HG03159 (cell line): ENCODE measurements at regions not wholly inside any gene's neighbourhood (a gene's known extent, or its start where the extent isn't known, plus 50 kb on each side); places are given as distances from the start of the nearest gene placed in this dataset.
"Not testable (repeated sequence)": the region's sequence is repeated elsewhere in the genome, so short reads cannot be mapped to it uniquely, and the experiment has no call there.

Source experiments
- ATAC-seq: cut with Tn5 transposase; IDR thresholded peaks from one replicate; pipeline ENCODE4 v1.9.1; 2021; ENCODE audit warnings: mild to moderate bottlenecking, moderate library complexity; ENCODE audit not compliant: unreplicated experiment

- ATAC-seq = no peak
Measured at GRCh38 chr16:61210076-61210475, 826.2 kb downstream of the CDH8 start.

GRCh38 chr16:61195006-61195405 lies 841.2 kb downstream of the CDH8 start:
- ATAC-seq = no peak

- no peak for ATAC-seq
Measured at GRCh38 chr16:61194573-61194972, 841.7 kb downstream of the CDH8 start.

GRCh38 chr16:61182391-61182790 lies 853.8 kb downstream of the CDH8 start:
- no peak for ATAC-seq

DNA sequence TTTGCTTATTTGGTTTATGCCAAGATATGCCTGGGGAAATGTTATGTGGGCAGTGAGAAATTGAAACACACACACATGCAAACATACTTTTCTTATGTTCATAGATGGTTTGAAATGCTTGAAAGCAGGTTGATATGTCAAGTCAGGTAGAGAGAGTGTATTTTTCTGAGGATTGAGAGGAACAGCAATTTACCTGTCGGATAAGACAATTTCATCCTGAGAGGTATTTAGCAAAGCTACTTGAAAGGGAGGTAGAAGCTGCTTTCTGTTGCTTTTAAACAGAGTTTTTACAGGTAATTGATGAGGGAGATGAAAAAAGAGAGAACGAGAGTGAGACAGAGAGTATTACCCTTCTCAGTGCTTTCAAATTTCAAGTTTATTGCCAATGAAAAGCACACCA lies 854.3 kb downstream of the CDH8 start:
- ATAC-seq = no peak

DNA sequence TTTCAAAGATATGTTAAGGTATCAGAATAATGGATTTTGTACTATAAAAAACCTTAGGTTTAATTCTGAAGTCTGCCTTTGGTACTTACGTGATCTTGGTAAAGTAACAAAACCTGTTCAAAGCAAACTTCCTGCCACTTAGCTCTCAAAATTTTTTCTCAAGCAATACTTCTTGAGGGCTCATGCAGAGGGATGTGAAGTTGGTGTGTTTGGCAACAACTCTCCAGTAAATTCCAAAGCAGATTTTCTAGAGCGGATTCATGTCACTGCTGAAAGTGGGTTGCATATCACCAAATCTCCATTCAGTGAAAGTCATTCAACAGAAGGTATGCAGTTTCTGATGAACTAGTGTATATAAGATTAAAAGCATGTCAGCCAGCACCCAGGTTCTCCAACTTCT lies 856.7 kb downstream of the CDH8 start:
- ATAC-seq = no peak

DNA sequence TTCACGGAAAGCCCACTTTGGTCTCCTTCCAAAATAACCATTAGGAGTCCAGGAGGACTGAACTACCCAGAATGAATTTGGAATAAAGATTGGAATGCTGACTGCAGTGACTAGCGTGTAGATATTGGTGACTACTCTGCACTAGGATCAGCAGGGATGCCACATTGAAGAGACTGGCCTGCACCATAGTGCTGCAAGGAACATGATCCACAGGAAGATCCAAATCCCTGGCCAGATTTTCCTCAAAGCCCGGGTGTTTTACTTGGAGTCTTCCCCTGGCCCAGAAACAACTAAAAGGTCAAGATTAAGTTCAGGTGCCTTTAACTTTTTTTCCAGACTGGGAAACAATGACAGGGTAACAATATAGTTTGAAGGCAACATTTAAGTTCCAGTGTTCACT lies 870.4 kb downstream of the CDH8 start:
- no peak for ATAC-seq

GRCh38 chr16:61150351-61150750 lies 885.9 kb downstream of the CDH8 start:
- ATAC-seq = no peak

GRCh38 chr16:61149709-61150108 lies 886.5 kb downstream of the CDH8 start:
- no peak for ATAC-seq

- ATAC-seq = no peak
Measured at GRCh38 chr16:61148930-61149329, 887.3 kb downstream of the CDH8 start.

DNA sequence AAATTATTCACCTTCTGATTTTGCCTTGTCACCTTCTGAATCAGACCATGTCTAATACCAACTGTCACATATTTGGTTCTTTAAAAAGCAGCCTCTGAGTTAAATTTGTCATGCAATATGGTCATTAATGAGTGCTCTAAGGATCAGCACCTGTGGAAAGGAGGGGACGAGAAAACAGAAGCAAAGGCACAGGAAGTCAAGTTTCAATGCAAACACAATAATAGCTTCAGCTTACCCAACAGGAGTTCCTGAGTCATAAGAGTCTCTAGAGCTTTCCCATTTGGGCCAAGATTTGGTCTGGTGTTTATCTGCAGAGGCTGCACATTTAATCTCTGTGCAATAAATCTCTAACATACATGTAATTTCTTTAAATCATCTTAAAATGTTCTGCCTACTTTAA lies 889.8 kb downstream of the CDH8 start:
- no peak for ATAC-seq

GRCh38 chr16:61131447-61131846 lies 904.8 kb downstream of the CDH8 start:
- ATAC-seq = no peak

GRCh38 chr16:61128545-61129323 lies 907.5 kb downstream of the CDH8 start:
- no peak for ATAC-seq

DNA sequence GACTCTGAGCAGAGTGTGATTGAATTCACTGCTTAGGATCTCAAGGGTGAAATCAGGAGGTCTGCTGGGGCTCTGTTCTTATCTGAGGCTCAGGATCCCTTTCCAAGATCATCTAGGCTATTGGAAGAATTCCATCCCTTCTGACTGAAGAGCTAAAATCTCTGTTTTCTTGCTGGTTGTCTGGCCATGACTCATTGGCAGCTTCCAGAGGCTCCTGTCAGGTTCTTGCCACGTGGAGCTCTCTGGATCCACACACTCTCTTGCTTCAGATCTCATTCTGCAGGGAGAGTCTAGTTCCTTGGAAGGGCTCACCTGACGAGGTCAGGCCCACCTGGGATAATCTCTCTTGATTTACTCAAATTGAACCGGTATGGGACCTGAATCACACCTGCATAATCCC lies 930.7 kb downstream of the CDH8 start:
- ATAC-seq = no peak

- no peak for ATAC-seq
Measured at GRCh38 chr16:61098505-61098904, 937.7 kb downstream of the CDH8 start.

GRCh38 chr16:61091300-61091699 lies 944.9 kb downstream of the CDH8 start:
- not testable (repeated sequence) for ATAC-seq

- ATAC-seq = no peak
Measured at GRCh38 chr16:61083711-61084110, 952.5 kb downstream of the CDH8 start.

DNA sequence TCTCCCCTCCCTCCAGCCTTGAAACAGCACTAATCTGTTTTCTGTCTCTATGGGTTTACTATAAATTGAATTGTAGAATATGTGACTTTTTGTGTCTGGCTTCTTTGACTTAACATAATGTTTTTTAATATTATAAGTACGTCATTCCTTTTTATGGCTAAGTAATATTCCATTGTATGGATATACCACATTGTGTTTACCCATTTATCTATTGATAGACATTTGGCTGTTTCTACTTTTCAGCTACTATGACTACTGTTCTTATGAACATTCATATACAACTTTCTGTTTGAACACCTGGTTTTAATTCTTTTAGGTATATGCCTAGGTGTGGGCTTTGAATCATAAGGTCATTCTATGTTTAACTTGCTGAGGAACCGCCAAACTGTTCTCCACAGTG lies 961.9 kb downstream of the CDH8 start:
- no peak for ATAC-seq

DNA sequence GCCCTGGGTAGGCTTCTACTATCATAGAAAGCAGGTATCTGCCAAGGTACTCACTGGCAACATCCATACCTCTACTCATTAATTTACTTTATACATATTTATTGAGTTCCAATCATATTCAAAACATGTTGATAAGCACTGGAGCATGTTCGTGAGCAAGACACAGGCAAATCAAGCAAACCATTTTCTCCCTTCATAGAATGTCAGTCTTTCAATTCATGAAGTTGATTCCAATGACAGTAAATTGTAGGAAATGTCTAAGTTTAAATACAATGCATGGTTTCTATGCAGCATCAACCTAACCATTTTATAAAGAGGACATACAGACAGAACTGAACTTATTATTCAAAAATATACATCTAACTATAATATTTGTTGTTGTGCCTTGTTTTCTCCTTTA lies 978.6 kb downstream of the CDH8 start:
- ATAC-seq = no peak

GRCh38 chr16:61050547-61050946 lies 985.7 kb downstream of the CDH8 start:
- ATAC-seq = no peak

GRCh38 chr16:61045931-61046330 lies 990.3 kb downstream of the CDH8 start:
- no peak for ATAC-seq

DNA sequence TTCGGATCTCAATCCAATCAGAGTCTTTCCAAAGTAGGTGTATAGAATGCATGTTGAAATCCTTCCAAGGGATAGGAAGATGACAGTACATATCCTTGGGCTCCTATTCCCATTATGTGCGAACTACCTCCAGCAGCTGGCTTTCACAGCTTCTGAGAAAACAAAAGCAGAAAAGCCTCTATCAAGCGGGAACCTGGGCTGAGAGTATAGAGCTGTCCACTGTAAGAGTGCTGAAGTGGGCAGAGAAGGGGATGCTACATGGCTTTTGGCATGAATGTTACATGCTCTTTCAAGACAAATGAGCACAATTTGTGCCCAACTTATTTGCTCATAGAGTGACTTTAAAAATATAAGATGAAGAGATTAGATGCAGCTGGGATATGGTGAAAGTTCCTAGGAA lies 993.5 kb downstream of the CDH8 start:
- ATAC-seq = no peak

DNA sequence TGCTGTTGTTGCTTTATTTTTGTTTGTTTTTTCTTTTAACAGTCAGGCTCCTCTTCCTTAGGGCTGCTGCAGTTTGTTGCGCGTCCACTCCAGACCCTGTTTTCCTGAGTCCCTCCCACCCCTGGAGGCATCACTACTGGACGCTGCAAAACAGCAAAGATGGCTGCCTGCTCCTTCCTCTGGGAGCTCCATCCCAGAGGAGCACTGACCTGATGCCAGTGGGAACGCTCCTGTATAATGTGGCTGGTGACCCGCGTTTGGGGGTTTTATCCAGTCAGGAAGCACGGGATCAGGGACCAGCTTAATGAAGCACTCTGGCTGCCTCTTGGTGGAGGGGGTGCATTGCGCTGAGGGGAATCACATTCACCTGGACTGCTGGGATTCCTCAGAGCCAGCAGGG lies 1005.6 kb downstream of the CDH8 start:
- ATAC-seq = no peak
